Fibroblast of lung (primary cell): ENCODE measurements at regions not wholly inside any gene's neighbourhood (a gene's known extent, or its start where the extent isn't known, plus 50 kb on each side); places are given as distances from the start of the nearest gene placed in this dataset.

ENCODE experiments used
- EZH2 ChIP-seq: IDR thresholded peaks from 2 replicates; pipeline ENCODE4 v1.5.1; 2012; ENCODE audit warnings: low read length, control low read depth, mild to moderate bottlenecking; ENCODE audit errors: missing control alignments
- TF ChIP-seq, protein P1 (sequence below), 2 donors: IDR thresholded peaks in 1 of 2; conservative IDR thresholded peaks in 1 of 2; 1 replicate in 1 of 2; 2 replicates in 1 of 2; pipeline ENCODE4 v1.5.1; 2011 to 2012; ENCODE audit warnings: low read length in 2 of 2, control low read depth in 1 of 2, inconsistent platforms in 1 of 2, low read depth in 1 of 2, mild to moderate bottlenecking in 1 of 2

- TF ChIP-seq, protein P1, sequence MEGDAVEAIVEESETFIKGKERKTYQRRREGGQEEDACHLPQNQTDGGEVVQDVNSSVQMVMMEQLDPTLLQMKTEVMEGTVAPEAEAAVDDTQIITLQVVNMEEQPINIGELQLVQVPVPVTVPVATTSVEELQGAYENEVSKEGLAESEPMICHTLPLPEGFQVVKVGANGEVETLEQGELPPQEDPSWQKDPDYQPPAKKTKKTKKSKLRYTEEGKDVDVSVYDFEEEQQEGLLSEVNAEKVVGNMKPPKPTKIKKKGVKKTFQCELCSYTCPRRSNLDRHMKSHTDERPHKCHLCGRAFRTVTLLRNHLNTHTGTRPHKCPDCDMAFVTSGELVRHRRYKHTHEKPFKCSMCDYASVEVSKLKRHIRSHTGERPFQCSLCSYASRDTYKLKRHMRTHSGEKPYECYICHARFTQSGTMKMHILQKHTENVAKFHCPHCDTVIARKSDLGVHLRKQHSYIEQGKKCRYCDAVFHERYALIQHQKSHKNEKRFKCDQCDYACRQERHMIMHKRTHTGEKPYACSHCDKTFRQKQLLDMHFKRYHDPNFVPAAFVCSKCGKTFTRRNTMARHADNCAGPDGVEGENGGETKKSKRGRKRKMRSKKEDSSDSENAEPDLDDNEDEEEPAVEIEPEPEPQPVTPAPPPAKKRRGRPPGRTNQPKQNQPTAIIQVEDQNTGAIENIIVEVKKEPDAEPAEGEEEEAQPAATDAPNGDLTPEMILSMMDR (conservative IDR thresholded peaks at IDR 0.05 in 1 of 2, IDR thresholded peaks at IDR 0.05 in 1 of 2; ENCODE audit: low read depth in 1 of 2, low read length in 2 of 2) = no peak
- no peak for TF ChIP-seq EZH2
Measured at GRCh38 chr4:38426532-38426931, 237.5 kb upstream of the KLF3 start.
